NCI-H187 (cell line): ENCODE measurements at regions not wholly inside any gene's neighbourhood (a gene's known extent, or its start where the extent isn't known, plus 50 kb on each side); places are given as distances from the start of the nearest gene placed in this dataset.
"Not testable (repeated sequence)": the region's sequence is repeated elsewhere in the genome, so short reads cannot be mapped to it uniquely, and the experiment has no call there.

Source experiments
- DNase-seq, 2 experiments: peaks; one replicate each; lab custom pipeline; 2025; lab: John Stamatoyannopoulos, UW

GRCh38 chr6:4378319-4378996 lies 243.1 kb upstream of the ECI2 start:
- no peak for DNase-seq

GRCh38 chr6:4377603-4378002 lies 242.2 kb upstream of the ECI2 start:
- DNase-seq, result no peak

GRCh38 chr6:4374216-4374615 lies 238.8 kb upstream of the ECI2 start:
- DNase-seq, result no peak

- no peak for DNase-seq
These were observed 237.5 kb upstream of the ECI2 start for GRCh38 chr6:4372866-4373265.

GRCh38 chr6:4371207-4371921 lies 236.0 kb upstream of the ECI2 start:
- DNase-seq, result no peak

GRCh38 chr6:4370066-4370465 lies 234.7 kb upstream of the ECI2 start:
- no peak for DNase-seq

GRCh38 chr6:4369616-4370015 lies 234.2 kb upstream of the ECI2 start:
- DNase-seq, result no peak

- no peak for DNase-seq
These were observed 233.3 kb upstream of the ECI2 start for GRCh38 chr6:4368649-4369048.

- no peak for DNase-seq
These were observed 232.3 kb upstream of the ECI2 start for GRCh38 chr6:4367643-4368042.

GRCh38 chr6:4366635-4367395 lies 231.4 kb upstream of the ECI2 start:
- DNase-seq, result no peak

GRCh38 chr6:4365686-4366085 lies 230.3 kb upstream of the ECI2 start:
- DNase-seq, result no peak

GRCh38 chr6:4364711-4365110 lies 229.3 kb upstream of the ECI2 start:
- DNase-seq, result no peak

- DNase-seq, result no peak
These were observed 228.8 kb upstream of the ECI2 start for GRCh38 chr6:4364172-4364571.

GRCh38 chr6:4363656-4364055 lies 228.3 kb upstream of the ECI2 start:
- DNase-seq, result no peak

- no peak for DNase-seq
These were observed 227.0 kb upstream of the ECI2 start for GRCh38 chr6:4362326-4362725.

- DNase-seq, result no peak
These were observed 225.5 kb upstream of the ECI2 start for GRCh38 chr6:4360920-4361319.

GRCh38 chr6:4359108-4359730 lies 223.8 kb upstream of the ECI2 start:
- no peak for DNase-seq

GRCh38 chr6:4358414-4359107 lies 223.2 kb upstream of the ECI2 start:
- DNase-seq, result no peak

- not testable (repeated sequence) for DNase-seq
These were observed 222.3 kb upstream of the ECI2 start for GRCh38 chr6:4357660-4358152.

GRCh38 chr6:4356899-4357659 lies 221.7 kb upstream of the ECI2 start:
- DNase-seq, result no peak

GRCh38 chr6:4355241-4355640 lies 219.9 kb upstream of the ECI2 start:
- no peak for DNase-seq
